Kidney glomerular epithelial cell (primary cell): ENCODE measurements at regions not wholly inside any gene's neighbourhood (a gene's known extent, or its start where the extent isn't known, plus 50 kb on each side); places are given as distances from the start of the nearest gene placed in this dataset.

Source experiments
- DNase-seq: peaks from one replicate; lab custom pipeline; 2025; lab: John Stamatoyannopoulos, UW

DNA sequence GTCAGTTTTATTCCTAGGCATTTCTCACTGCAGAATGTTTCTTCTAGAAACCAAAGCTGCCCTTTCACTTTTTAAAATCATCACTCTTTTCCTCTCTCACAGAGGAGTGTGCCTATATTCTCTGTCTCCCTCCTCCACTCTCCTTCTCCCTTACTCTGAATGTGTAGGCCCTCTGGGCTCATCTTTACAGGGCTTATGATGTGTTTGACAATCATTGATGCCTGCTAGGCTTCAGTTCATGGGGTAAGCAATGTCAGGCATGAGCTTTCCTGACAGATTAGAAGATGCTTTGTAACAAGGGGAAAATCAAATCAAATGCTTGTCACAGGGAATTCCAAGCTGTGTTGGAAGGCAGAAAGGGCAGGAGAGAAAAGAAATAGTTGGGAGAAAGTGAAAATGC is 742.9 kb downstream of the SORCS3 start:
- no peak for DNase-seq

DNA sequence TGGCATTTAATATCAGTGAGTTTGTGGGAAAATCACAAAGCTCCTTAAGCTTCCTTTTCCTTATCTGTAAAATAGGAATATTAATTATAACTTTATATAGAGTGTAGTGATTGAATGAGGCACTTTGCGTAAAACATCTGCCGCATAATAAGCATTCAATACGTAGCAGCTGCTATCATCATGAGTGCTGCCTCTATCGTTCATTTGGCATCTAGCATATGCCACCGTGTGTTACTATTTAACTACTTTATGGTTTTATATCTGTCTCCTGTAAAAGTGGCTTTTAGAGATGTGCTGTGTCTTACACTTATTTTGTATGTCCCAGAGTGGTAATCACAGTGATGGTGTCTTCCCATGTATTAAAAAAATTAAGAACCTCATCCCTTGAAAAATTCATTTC is 729.6 kb downstream of the SORCS3 start:
- DNase-seq, result no peak

DNA sequence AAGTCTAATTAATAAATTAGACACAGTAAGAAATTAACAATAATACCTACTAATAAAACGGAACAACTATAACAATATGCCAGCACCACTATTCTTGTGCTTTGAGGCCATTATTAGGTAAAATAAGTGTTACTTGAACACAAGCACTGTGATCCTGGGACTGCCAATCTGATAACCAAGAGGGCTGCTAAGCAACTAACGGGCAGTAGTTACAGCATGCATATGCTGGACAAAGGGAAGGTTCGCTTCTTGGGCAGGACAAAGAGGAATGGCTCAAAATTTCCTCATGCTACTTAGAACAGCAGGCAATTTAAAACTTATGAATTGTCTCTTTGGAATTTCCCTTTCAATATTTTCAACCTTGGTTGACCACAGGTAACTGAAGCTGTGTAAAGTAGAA is 718.6 kb downstream of the SORCS3 start:
- DNase-seq, result no peak

DNA sequence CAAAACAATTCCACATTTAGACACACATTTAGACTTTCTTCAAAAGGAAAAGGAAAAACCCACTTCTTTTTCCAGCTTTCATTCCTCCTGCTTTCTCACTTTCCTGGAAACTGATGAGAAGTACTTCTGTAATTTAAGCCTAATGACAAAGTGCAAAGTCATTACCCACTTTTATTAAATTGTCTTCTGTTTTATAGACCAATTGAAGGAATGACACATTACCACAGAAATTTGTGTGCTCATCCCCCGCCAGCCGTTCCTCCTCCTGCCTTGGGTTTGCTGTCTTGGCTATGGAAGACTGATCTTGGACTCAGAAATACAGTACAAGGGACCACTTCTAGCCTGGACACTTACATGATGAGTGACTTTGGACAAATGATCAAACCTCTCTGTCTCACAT is 717.8 kb downstream of the SORCS3 start:
- DNase-seq, result peak; percentile 86

DNA sequence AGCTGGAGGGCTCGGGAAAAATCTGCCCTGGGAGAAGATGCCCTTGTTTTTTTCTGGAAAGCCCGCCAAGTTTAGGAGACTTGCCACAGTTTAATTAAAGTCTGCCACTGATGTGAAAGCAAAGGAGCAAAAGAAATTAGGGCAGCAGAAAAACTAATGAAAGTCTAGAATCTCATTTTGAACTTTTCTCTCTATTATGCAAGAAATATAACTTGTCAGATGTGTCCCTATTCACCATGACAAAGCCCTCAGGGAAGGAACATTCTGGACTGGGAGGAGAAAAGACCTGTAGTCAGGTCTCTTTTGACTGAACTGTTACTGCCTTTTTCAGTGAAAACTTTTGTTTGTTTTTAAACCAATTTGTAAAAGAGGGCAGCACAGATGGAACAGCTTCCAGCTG is 715.5 kb downstream of the SORCS3 start:
- no peak for DNase-seq

DNA sequence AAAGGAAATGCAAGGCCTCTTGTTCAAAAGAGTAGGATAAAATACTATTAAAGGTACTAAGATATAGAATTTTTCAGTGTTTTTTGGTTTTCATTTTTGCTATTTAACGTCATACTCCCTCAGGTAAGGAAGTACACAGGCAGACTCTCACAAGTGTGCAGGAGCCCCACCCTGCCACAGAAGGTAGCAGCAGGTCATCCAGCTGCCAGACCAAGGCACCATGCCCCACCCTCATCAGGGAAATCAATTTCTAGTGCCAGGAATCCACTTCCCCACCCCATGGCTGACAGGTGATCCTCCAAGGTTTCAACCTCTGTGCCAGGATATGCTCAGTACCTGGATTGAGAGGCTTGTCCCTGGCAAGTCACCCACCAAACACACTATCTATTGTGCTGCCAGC is 712.9 kb downstream of the SORCS3 start:
- no peak for DNase-seq

DNA sequence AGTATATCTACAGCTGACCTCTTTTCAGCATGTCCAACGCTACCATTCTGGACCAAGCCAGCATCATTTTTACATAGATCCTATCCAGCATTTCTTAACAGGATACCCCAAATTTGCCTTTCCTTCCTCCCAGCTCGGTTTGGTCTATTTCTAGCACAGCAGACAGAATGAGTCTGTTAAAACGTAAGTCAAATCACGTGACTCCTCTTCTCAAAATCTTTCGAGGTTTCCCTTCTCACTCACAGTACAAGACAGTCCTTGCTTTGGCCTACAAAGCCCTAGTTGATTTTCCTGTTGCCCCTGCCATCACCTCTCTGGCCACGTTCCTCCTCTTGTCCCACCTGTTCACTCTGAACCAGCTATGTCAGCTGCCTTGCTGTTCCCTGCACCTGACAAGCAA is 711.7 kb downstream of the SORCS3 start:
- DNase-seq, result no peak

DNA sequence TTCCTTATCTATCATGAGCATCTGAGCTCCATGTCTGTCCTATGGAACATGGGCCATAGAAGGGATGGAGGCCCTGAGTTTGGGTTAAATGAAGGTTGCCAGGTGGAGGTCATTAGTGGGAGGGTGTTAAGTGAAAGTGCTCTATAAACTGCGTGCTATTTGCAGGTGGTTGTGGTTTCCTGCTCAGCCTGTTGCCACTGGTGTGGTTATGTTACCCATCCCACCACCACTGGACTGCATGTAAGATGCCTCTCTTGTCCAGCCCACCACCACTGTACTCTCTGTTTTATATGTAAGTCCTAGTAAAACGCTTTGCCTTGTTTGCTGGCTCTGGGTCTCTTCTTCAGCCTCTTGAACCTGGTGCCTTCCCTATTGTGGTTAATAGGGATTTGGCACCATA is 711.2 kb downstream of the SORCS3 start:
- DNase-seq, result no peak

DNA sequence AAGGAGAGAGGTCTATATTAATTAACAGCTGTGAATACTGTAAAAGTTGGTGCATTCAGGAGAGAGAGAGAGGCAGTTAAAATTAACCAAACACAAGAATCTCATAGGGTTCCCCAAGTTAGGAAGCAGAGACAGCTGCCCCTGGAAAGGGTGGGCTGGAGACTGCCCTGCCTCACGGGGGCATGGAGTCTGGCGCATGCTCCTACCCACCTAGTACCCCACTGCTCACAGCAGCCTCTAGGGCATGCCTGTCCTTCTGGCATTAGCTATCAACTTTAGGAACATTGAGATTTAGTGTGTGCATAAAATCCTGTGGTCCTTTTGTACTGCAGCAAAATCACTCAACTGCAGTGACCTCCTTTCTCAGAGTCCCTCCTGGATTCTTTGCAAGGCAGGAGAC is 710.1 kb downstream of the SORCS3 start:
- no peak for DNase-seq

DNA sequence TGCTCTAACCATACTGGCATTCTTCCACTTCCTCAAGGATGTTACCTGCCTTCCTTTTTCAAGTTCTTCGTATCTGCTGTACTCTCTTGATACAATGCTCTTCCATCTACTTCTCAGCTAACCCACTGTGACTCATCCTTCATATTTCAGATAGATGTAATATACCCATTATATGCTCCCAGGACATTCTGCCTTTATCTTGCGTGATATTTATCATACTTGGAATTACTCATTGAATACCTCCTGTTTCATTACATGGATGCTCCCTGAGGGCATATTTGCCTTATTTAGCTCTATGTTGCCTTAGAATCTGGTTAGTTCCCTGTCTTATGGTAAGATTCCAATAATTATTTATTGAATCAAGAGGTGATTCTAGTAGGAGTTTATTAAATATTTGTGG is 706.4 kb downstream of the SORCS3 start:
- DNase-seq, result no peak

DNA sequence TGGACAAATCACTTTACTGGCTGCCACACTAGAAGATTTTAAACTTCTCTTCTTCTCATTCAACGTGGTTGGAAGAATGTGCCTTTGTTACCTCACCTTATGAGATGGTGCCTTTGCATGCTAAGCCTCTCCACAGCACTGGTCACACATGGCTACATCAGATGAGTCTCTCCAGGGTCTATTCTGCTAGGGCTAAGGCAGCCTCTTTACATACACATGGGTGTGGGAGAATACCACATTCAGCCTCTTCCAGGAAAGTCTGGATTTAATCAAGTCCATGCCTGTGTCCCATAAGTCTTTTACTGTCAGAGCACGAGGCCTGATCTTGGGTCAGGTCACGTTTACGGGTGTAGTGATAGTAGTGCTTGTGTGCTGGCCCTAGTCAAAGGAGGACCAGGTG is 701.5 kb downstream of the SORCS3 start:
- DNase-seq, result no peak

DNA sequence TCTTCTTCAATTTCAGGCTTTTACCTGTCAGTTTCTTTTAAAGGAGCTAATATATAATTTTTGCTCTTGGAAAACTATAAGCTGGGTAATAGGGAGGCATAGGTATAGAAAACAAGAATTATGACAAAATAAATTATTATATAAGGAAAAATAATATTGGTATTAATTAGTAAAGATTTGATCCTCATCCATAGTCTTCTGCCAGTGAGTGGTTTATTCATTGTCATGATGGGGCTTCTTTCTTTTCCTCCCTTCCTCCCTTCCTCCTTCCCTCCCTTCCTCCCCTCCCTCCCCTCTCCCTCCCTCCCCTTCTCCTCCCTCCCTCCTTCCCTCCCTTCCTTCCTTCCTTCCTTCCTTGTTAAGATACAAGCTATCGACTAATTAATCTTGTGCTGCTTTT is 698.6 kb downstream of the SORCS3 start:
- DNase-seq, result no peak

DNA sequence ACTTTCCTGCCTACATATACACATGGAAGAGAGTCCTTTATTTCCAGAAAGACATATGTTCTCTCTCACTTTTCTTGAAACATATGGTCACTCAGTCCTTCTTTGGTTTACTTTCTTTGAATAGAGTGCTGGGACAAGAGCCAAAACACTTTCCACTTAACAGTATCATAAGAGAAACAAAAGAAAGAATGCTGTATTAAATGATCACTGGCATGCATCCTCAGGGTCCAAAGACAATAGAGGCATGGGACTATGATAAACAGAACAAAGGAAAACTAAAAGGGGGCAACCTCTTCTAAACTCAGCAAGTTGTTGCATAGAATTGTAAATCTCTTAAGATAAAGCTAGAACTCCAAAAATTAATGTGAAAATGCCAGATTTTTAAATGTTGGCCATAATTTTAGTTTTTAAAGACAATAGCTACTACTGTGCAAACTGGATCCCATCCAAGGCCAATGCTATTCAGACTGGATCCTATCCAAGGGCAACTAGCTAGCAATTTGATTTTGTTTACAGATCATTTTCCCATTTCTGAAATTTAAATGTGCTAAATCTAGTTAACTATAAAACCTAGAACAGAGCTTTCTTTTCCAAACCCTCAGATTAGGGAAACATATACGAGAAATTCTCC is 687.5 kb downstream of the SORCS3 start:
- DNase-seq, result no peak
